Sigmoid colon (tissue), 4 donors: ENCODE measurements at regions not wholly inside any gene's neighbourhood (a gene's known extent, or its start where the extent isn't known, plus 50 kb on each side); places are given as distances from the start of the nearest gene placed in this dataset.

Experiments used
- CTCF ChIP-seq, 4 experiments: fragments of 450-650 bp in 3 of 4; fragments of 200-600 bp in 1 of 4; IDR thresholded peaks; one replicate each; pipeline ENCODE4 v1.5.1; 2016 to 2019; ENCODE audit warnings: antibody characterized with exemption in 4 of 4, mild to moderate bottlenecking in 3 of 4, moderate library complexity in 2 of 4
- POLR2AphosphoS5 ChIP-seq, 4 donors: sonication (generic); formaldehyde crosslinking; IDR thresholded peaks; one replicate each; pipeline ENCODE4 v1.6.1; 2017; ENCODE audit warnings: antibody characterized with exemption in 4 of 4

- TF ChIP-seq CTCF (IDR thresholded peaks at IDR 0.05): no peak
- TF ChIP-seq POLR2AphosphoS5 (IDR thresholded peaks at IDR 0.05): no peak
Measured at GRCh38 chr5:100654895-100655294, 119.7 kb downstream of the FAM174A start.
